ENCODE measurements at regions not wholly inside any gene's neighbourhood (a gene's known extent, or its start where the extent isn't known, plus 50 kb on each side); places are given as distances from the start of the nearest gene placed in this dataset.
"Not testable (repeated sequence)": the region's sequence is repeated elsewhere in the genome, so short reads cannot be mapped to it uniquely, and the experiment has no call there.

DNA sequence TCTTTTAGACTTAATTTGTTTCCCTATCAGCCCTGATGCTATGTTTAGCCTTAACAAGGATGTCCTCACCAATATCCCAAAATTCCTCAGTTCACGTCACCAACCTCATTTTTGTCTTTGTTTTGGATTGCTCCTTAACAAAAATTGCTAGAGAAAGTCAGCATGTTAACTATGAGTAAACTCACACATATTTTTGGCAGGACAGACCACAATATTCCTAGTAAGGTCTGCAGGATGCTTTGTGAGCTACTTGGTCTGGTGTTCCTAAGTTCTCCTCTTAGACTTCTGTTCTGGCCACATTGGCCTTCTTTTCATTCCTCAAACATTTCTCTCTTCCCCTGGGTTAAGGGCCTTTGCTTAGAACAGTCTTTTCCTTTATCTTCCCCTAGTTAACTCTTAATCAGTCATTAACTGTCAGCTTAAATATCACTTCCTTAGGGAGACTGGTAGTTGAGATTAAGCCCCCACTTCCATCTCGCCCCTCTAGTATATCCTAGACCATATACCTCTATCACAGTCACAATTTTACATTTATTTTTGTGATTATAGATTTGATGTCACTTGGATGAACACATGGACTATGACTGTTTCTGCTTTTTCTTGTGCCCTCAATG is 116.2 kb downstream of the ADCYAP1 start:
- no peak overlapping the region for H3K4ac ChIP-seq (ENCODE audit: low read depth, low read length)
- H3K36me3 ChIP-seq (ENCODE audit: control insufficient read depth in 1 of 2, insufficient read depth in 2 of 2, low read length in 2 of 2), result no peaks in the 10 kb centered on the region
- no peak overlapping the region for H2AK5ac ChIP-seq (ENCODE audit: low read length)
- H3K79me2 ChIP-seq (ENCODE audit: control insufficient read depth, insufficient read depth, low read length, poor library complexity), result peaks cover 2% of the 10 kb centered on the region
- no peak overlapping the region for H4K12ac ChIP-seq (ENCODE audit: low read depth, low read length)
- H3K79me1 ChIP-seq (ENCODE audit: low read length), result peaks cover 6% of the 10 kb centered on the region
- no peak overlapping the region for H2BK5ac ChIP-seq (ENCODE audit: low read depth, low read length, poor library complexity)
- H3K23ac ChIP-seq (ENCODE audit: low read length), result no peak overlapping the region
- H2BK12ac ChIP-seq (ENCODE audit: low read length), result no peak overlapping the region
- H3K27me3 ChIP-seq (ENCODE audit: insufficient read depth, low read length), result no peaks in the 10 kb centered on the region
- no peak overlapping the region for H3K27ac ChIP-seq (ENCODE audit: low read depth, low read length)
- no peak overlapping the region for H4K91ac ChIP-seq (ENCODE audit: low read depth, low read length)
- H3K4me1 ChIP-seq (ENCODE audit: control insufficient read depth in 1 of 2, insufficient read depth in 2 of 2, low read length in 2 of 2), result peaks cover 5 to 6% of the 10 kb centered on the region in 2 experiments
- WGBS (ENCODE audit: extremely low coverage, insufficient coverage, insufficient read length), result no CpG with 5 or more reads among the region's 2 CpGs
- H3K4me2 ChIP-seq (ENCODE audit: low read length), result no peak overlapping the region
- H3K18ac ChIP-seq (ENCODE audit: low read length), result no peak overlapping the region
- no peak for DNase-seq
- no peaks in the 10 kb centered on the region for H3K9me3 ChIP-seq (ENCODE audit: insufficient read depth, low read depth, low read length)
- H2BK120ac ChIP-seq (ENCODE audit: insufficient read depth, low read length, poor library complexity), result no peak overlapping the region
- no peak overlapping the region for H3K4me3 ChIP-seq (ENCODE audit: low read depth, low read length)
- H2AFZ ChIP-seq (ENCODE audit: insufficient read depth, low read length, poor library complexity), result no peak overlapping the region
- no peak overlapping the region for H4K8ac ChIP-seq (ENCODE audit: low read depth, low read length)
- H3K9ac ChIP-seq (ENCODE audit: low read length), result no peak overlapping the region
- H3K14ac ChIP-seq (ENCODE audit: low read length), result no peak overlapping the region

DNA sequence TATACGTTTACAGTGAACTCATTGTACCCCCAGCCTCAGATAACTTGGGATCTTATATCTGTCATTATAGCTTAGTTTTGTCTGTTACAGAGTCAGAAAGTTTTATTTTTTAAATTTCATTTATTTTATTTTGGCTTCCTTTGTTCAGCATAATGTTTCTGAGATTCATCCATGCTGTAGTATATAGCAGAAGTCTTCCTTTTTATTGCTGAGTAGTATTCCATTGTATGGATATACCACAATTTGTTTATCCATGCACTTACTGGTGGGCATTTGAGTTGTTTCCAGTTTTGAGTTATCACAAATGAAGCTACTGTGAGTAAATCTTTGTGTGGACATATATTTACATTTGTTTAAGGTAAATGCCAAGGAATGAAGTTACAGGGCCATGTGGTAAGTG is 122.3 kb downstream of the ADCYAP1 start:
- Histone ChIP-seq H2AK5ac (ENCODE audit: low read length) (no peak overlapping the region), H3K18ac (ENCODE audit: low read length) (no peak overlapping the region), H2BK120ac (ENCODE audit: insufficient read depth, low read length, poor library complexity) (no peak overlapping the region), H3K79me1 (ENCODE audit: low read length) (no peaks in the 10 kb centered on the region), H3K36me3 (ENCODE audit: control insufficient read depth in 1 of 2, insufficient read depth in 2 of 2, low read length in 2 of 2) (no peaks in the 10 kb centered on the region), H3K23ac (ENCODE audit: low read length) (no peak overlapping the region), H3K79me2 (ENCODE audit: control insufficient read depth, insufficient read depth, low read length, poor library complexity) (no peaks in the 10 kb centered on the region), H2AFZ (ENCODE audit: insufficient read depth, low read length, poor library complexity) (no peak overlapping the region), H2BK5ac (ENCODE audit: low read depth, low read length, poor library complexity) (no peak overlapping the region), H3K4ac (ENCODE audit: low read depth, low read length) (no peak overlapping the region), H3K27me3 (ENCODE audit: insufficient read depth, low read length) (no peaks in the 10 kb centered on the region), H4K12ac (ENCODE audit: low read depth, low read length) (no peak overlapping the region), H3K4me3 (ENCODE audit: low read depth, low read length) (no peak overlapping the region), H2BK12ac (ENCODE audit: low read length) (no peak overlapping the region), H3K9me3 (ENCODE audit: insufficient read depth, low read depth, low read length) (no peaks in the 10 kb centered on the region), H3K4me1 (ENCODE audit: control insufficient read depth in 1 of 2, insufficient read depth in 2 of 2, low read length in 2 of 2) (no peaks in the 10 kb centered on the region), H3K27ac (ENCODE audit: low read depth, low read length) (no peak overlapping the region), H4K8ac (ENCODE audit: low read depth, low read length) (no peak overlapping the region), H3K4me2 (ENCODE audit: low read length) (no peak overlapping the region), H3K9ac (ENCODE audit: low read length) (no peak overlapping the region), H4K91ac (ENCODE audit: low read depth, low read length) (no peak overlapping the region), H3K14ac (ENCODE audit: low read length) (no peak overlapping the region)
- no peak for DNase-seq
- WGBS (ENCODE audit: extremely low coverage, insufficient coverage, insufficient read length), result no CpG with 5 or more reads among the region's 1 CpG

DNA sequence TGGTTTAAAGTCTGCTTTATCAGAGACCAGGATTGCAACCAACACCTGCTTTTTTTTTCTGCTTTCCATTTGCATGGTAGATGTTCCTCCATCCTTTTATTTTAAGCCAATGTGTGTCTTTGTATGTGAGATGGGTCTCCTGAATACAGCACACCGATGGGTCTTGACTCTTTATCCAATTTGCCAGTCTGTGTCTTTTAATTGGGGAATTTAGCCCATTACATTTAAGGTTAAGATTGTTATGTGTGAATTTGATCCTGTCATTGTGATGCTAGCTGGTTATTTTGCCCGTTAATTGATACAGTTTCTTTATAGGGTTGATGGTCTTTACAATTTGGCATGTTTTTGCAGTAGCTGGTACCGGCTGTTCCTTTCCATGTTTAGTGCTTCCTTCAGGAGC is 128.4 kb downstream of the ADCYAP1 start:
- not testable (repeated sequence) for DNase-seq; H3K14ac ChIP-seq (ENCODE audit: low read length); H3K27me3 ChIP-seq (ENCODE audit: insufficient read depth, low read length); H3K4me2 ChIP-seq (ENCODE audit: low read length); H4K12ac ChIP-seq (ENCODE audit: low read depth, low read length); H2BK120ac ChIP-seq (ENCODE audit: insufficient read depth, low read length, poor library complexity); H2AFZ ChIP-seq (ENCODE audit: insufficient read depth, low read length, poor library complexity); H3K79me1 ChIP-seq (ENCODE audit: low read length); H3K18ac ChIP-seq (ENCODE audit: low read length); H3K79me2 ChIP-seq (ENCODE audit: control insufficient read depth, insufficient read depth, low read length, poor library complexity); H3K36me3 ChIP-seq (ENCODE audit: control insufficient read depth in 1 of 2, insufficient read depth in 2 of 2, low read length in 2 of 2); H3K9me3 ChIP-seq (ENCODE audit: insufficient read depth, low read depth, low read length); H3K4me1 ChIP-seq (ENCODE audit: control insufficient read depth in 1 of 2, insufficient read depth in 2 of 2, low read length in 2 of 2); H4K8ac ChIP-seq (ENCODE audit: low read depth, low read length); H3K4me3 ChIP-seq (ENCODE audit: low read depth, low read length); H3K23ac ChIP-seq (ENCODE audit: low read length); H2BK5ac ChIP-seq (ENCODE audit: low read depth, low read length, poor library complexity); H4K91ac ChIP-seq (ENCODE audit: low read depth, low read length); H3K4ac ChIP-seq (ENCODE audit: low read depth, low read length); H3K27ac ChIP-seq (ENCODE audit: low read depth, low read length); H2BK12ac ChIP-seq (ENCODE audit: low read length); H3K9ac ChIP-seq (ENCODE audit: low read length); H2AK5ac ChIP-seq (ENCODE audit: low read length)
- WGBS (ENCODE audit: extremely low coverage, insufficient coverage, insufficient read length), result no CpG with 5 or more reads among the region's 3 CpGs

DNA sequence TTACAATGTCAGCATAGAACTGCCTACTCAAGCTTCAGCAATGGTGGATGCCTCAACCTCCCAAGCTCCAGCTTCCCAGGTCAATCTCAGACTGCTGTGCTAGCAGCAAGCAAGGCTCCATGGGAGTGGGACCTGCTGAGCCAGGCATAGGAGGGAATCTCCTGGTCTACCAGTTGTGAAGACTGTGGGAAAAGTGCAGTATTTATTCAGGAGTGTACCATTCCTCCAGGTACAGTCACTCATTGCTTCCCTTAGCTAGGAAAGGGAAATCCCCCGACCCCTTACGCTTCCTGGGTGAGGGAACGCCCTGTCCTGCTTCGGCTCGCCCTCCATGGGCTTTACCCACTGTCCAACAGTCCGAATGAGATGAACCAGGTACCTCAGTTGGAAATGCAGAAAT is 130.3 kb downstream of the ADCYAP1 start:
- Histone ChIP-seq H2BK12ac (ENCODE audit: low read length) (no peak overlapping the region), H4K8ac (ENCODE audit: low read depth, low read length) (no peak overlapping the region), H3K9ac (ENCODE audit: low read length) (no peak overlapping the region), H2BK120ac (ENCODE audit: insufficient read depth, low read length, poor library complexity) (no peak overlapping the region), H2AFZ (ENCODE audit: insufficient read depth, low read length, poor library complexity) (no peak overlapping the region), H3K36me3 (ENCODE audit: control insufficient read depth in 1 of 2, insufficient read depth in 2 of 2, low read length in 2 of 2) (no peaks in the 10 kb centered on the region), H3K27ac (ENCODE audit: low read depth, low read length) (no peak overlapping the region), H2AK5ac (ENCODE audit: low read length) (no peak overlapping the region), H3K27me3 (ENCODE audit: insufficient read depth, low read length) (no peaks in the 10 kb centered on the region), H3K4me1 (ENCODE audit: control insufficient read depth in 1 of 2, insufficient read depth in 2 of 2, low read length in 2 of 2) (no peaks in the 10 kb centered on the region), H4K12ac (ENCODE audit: low read depth, low read length) (no peak overlapping the region), H3K4ac (ENCODE audit: low read depth, low read length) (no peak overlapping the region), H3K79me2 (ENCODE audit: control insufficient read depth, insufficient read depth, low read length, poor library complexity) (no peaks in the 10 kb centered on the region), H3K18ac (ENCODE audit: low read length) (no peak overlapping the region), H3K79me1 (ENCODE audit: low read length) (no peaks in the 10 kb centered on the region), H4K91ac (ENCODE audit: low read depth, low read length) (no peak overlapping the region), H3K4me3 (ENCODE audit: low read depth, low read length) (no peak overlapping the region), H3K23ac (ENCODE audit: low read length) (no peak overlapping the region), H3K9me3 (ENCODE audit: insufficient read depth, low read depth, low read length) (no peaks in the 10 kb centered on the region), H2BK5ac (ENCODE audit: low read depth, low read length, poor library complexity) (no peak overlapping the region), H3K4me2 (ENCODE audit: low read length) (no peak overlapping the region), H3K14ac (ENCODE audit: low read length) (no peak overlapping the region)
- WGBS (ENCODE audit: extremely low coverage, insufficient coverage, insufficient read length), result no CpG with 5 or more reads among the region's 6 CpGs
- no peak for DNase-seq

All from trophoblast cell (in vitro differentiated cells and primary cell).